NCI-H2196 treated with DMSO at 0.1 percent for 48 hours (cell line): ENCODE measurements at regions not wholly inside any gene's neighbourhood (a gene's known extent, or its start where the extent isn't known, plus 50 kb on each side); places are given as distances from the start of the nearest gene placed in this dataset.

ENCODE experiments used
- DNase-seq: peaks from one replicate; lab custom pipeline; 2025; ENCODE audit not compliant: unreplicated experiment; lab: John Stamatoyannopoulos, UW

DNA sequence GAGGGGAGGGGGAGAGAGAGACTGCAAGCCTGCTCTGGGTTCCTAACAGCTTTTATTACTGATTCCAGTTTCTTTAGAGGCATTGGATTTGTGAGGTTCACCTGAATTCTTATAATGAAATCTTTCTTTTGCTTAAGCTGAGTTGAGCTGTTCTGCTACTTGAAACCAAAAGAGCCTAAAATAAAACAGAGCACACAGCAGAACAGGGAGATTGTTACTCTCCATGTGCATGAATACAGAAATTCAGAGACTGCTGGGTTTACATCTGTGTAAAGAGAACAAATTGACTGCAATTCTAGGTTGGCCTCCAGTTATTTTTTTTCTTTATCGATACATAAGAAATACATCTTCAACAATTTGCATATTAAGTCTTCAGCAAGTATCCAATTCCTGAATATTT lies 168.8 kb upstream of the NRIP1 start:
- no peak for DNase-seq

DNA sequence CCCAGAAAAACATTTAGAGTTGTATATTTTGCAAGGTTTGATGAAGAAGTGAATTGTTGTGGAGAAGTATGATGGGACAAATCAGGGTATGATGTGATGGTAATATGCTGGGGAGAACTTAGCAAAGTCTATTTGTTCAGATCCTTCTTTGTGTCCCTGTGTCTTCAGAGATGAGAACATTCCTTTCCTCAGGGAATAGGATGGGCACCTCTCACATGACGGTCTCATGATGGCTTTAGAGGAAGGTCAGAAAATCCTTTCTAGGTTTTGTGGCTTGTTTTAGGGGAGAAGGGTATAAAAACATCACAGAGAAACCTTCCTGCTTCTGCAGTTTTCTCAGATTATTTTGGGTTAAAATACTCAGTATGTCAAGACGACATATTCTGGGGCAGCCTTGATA lies 171.3 kb upstream of the NRIP1 start:
- DNase-seq: no peak

DNA sequence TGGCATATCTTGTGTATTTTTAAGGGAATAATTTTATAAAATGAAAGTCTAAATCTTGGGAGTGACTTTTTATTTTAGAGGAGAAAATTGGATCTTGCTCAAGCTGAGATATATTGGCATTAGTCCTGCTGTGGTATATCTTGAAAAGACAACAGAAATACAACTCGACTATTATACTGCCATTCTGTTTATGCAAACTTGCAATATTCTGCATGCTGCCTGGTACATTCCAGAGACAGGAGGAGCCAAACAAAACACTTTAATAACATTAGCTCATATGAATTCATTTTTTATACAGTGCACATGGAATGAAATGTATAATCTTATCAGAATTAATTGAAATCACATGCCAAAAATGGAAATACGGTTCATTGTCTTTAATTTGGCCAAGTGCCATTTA lies 176.0 kb upstream of the NRIP1 start:
- DNase-seq: no peak

DNA sequence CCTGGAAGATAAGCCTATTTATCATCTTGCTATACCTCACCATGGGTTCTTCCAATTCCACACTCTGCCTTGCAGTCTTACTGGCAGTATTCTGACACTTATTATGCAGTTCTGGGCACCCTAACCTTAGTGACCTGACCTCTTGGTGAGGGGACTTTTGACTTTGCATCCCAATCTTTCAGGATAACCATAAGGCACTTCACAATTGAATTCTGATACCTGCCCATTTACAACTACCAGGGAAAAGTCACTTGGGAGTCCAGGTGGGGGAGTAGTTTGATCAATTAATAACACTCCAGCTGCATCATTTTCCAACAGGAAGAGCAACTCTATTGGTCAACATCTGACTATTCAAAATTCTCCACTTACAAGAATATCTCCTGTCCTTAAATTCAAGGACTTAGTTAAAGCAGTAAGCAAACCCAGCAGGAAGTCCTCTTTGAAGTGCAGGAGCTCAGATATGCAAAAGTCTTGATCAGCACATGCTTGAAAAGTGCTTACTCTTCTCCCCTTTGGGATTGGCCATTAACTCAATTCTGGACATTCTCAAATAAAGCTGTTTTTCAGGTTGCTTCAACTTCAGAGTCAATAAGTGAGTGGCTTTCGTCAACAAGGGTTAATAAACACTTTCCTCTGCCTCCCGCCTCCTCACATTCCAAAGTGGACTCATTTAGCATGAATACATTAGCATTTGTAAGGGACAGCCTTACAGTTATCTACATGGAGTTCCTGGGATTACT lies 177.4 kb upstream of the NRIP1 start:
- no peak for DNase-seq

DNA sequence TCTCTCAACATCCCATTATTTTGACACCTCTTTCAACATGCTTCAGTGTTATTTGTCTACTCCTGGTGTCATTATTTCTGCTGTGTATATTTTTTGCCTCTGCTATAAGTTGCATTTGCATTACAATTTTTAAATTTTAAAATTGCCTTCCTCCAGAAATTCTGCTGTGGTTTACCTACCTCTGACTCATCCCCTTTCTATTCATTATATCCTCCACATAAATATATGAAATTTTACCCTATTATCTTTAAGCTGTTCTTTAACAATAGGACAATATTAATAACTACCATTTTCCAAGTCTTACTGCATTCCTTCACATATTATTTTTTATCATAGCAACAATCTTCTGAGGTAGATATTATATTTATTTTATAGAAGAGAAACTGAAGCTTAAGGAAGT lies 178.1 kb upstream of the NRIP1 start:
- no peak for DNase-seq

DNA sequence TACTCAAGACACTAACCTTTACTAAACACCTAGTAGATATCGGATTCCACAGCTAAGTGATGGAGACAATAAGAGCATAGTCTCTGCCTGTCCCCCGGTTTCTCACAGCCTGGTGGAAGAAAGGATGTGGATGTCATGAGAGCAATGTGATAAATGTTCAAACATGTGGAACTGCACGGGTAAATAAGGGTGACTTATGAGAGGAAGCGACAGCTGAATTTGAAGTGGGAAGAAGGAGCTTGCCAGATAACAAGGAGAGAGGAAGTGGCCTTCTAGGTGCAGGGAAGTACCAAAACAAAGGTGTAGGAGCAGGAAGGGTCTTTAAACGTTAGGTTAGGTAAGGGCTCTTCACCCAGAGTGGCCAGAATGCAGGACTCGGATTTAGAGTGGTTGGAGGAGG lies 178.6 kb upstream of the NRIP1 start:
- DNase-seq: no peak

DNA sequence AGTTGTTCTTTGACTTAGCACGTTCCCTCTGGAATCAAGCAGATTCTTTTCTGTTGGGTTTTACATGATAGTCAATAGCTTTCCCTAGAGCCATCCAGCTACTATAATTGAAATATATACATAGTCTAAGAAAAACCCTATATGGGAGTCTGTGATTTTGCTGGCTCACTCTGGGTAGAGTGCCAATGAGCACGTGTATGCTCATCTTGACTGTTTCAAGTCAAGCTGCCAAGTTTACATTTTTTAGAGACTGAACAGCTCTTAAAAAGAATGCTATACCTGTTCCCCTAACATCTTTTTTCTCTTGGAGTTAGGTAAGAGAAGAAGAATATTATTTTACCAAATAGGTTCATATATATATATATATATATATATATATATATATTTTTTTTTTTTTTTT lies 182.8 kb upstream of the NRIP1 start:
- DNase-seq: no peak

DNA sequence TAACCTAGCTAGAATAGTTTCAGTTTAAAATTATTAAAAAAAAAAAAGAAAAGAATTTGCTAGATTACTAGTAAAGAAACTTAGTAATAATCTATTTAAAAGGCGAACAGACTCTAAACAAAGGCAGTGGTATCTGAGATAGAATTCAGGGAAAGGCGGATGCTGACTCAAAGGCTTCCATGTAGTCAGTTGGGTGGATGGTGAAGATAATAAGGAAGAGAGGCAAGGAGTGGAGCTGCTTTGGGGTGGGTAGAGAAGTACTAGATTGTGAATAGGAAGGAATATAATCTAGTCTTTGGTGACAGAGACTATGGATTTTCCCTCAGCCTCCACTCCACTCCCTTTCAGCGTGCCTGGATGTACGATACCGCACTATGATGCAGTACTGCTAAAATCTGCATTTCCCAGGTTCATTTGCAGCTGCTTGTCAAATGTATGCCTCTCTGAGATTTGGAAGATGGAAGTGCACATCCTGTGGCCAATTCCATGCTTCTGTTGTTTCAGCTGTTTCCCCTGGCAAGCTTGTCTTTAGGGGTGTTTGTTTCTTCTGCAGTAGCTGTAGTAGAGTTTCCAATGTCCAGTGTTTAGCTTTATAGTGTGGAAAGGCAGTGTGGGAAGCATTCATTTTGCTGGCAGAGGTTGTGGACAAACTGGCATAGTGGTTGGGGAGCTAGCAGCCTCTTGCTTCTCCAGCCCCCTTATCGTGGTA lies 184.6 kb upstream of the NRIP1 start:
- no peak for DNase-seq

DNA sequence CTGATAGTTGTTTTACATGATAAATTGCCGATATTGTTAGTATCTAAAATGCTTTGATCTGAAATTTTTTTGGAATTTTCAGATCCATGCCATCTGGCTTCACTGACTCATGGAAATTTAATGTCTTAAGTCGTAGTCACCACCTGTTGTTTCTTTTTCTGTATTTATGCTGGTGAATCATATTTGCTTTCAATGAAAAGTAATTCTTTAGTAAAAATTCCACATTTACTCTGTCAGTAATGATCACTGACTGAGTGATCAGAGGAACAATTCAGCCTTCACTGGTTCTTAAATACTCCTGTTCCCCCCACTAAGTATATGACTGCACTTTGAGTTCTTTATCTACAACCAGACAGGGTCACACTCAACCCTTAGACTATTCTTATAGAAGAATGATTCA lies 185.6 kb upstream of the NRIP1 start:
- DNase-seq: no peak

GRCh38 chr21:15252431-15252830 lies 187.6 kb upstream of the NRIP1 start:
- no peak for DNase-seq

DNA sequence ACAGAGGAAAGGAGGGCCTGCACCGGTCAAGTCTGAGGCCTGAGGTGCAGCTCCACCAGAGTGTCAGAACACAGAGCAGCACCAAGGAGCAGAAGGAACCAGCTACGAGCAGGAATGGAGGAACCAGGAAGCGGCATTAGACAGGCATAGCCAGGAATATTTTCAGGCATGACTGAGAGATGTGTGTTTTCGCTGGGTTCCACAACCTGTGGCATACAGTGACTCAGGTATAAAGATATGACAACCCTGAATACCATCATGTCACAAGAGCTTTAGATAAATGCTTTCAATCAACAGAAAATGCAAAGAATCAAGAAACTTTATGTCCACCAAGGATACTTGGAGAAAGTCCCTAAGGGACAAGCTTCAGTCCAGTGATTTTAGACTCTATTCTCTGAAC lies 189.3 kb upstream of the NRIP1 start:
- no peak for DNase-seq

- no peak for DNase-seq
These were observed 190.5 kb upstream of the NRIP1 start for GRCh38 chr21:15255261-15255660.

GRCh38 chr21:15255763-15256162 lies 191.0 kb upstream of the NRIP1 start:
- no peak for DNase-seq

DNA sequence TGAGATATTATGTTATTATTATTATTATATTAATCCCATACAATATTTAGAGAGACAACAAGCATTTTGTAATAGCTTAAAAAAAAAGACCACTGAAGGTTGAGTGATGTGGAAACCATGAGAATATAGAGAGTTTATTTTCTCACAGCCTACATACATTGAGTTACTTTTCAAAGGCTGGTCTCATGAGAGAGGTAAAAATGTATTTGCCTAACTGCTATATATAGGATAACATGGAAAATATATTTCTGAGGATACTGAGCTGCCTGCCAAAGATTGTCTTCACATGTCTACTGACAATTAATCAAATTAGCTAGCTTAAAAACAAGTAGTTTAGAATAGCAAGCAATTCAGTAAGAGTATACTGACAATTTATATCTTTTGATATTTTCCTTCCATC lies 192.2 kb upstream of the NRIP1 start:
- no peak for DNase-seq

GRCh38 chr21:15257646-15258045 lies 192.8 kb upstream of the NRIP1 start:
- no peak for DNase-seq

GRCh38 chr21:15259824-15260223 lies 195.0 kb upstream of the NRIP1 start:
- DNase-seq: no peak

GRCh38 chr21:15260604-15261003 lies 195.8 kb upstream of the NRIP1 start:
- no peak for DNase-seq

GRCh38 chr21:15264084-15264665 lies 199.4 kb upstream of the NRIP1 start:
- DNase-seq: no peak

- no peak for DNase-seq
These were observed 207.4 kb upstream of the NRIP1 start for GRCh38 chr21:15272171-15272570.

DNA sequence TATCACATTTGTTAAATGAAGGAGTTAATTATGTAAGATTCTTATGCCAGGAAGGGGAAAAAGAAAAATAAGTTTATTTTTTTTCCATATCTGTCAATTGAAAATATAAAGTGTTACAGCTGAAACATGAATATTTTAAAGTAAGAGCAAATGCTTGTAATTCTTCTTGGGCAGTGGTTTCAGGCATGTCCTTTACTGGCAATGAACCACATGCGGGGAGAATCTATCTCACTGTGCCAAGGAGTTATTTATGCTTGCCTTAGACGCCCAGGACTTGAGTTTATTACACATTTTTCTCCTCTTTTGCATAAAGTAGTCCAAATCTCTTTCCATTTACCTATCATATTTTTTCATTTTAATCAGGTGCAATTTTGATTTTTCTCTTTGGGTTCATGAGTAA lies 207.8 kb upstream of the NRIP1 start:
- no peak for DNase-seq

- no peak for DNase-seq
These were observed 208.4 kb upstream of the NRIP1 start for GRCh38 chr21:15273244-15273643.

- DNase-seq: no peak
These were observed 210.1 kb upstream of the NRIP1 start for GRCh38 chr21:15274701-15275485.
